Naive thymus-derived CD4-positive, alpha-beta T cell (primary cell): ENCODE measurements at regions not wholly inside any gene's neighbourhood (a gene's known extent, or its start where the extent isn't known, plus 50 kb on each side); places are given as distances from the start of the nearest gene placed in this dataset.
"Not testable (repeated sequence)": the region's sequence is repeated elsewhere in the genome, so short reads cannot be mapped to it uniquely, and the experiment has no call there.

Source experiments
- ATAC-seq: fragments of 150-1000 bp; cut with Tn5 transposase; 2 replicates; pipeline ENCODE4 v1.10.0; 2021; ENCODE audit warnings: mild to moderate bottlenecking, moderate library complexity
- CTCF ChIA-PET: fragments of 350-600 bp; sonication (Branson Sonifier 250); formaldehyde crosslinking; loops from one replicate; lab custom pipeline; 2021; ENCODE audit warnings: antibody characterized with exemption; lab: Charles Lee
- POLR2A ChIA-PET: fragments of 350-600 bp; sonication (Branson Sonifier 250); formaldehyde crosslinking; loops from one replicate; lab custom pipeline; 2021; ENCODE audit warnings: antibody characterized with exemption, inconsistent platforms; lab: Charles Lee
- DNase-seq, 9 donors: peaks; one replicate each; pipeline versions ENCODE4 v3.0.0 to v3.0.0-alpha.2; 2020 to 2022; ENCODE audit warnings: mixed read lengths in 1 of 9
- H3K27ac ChIP-seq: one replicate; pipeline ENCODE4 v1.7.0; 2013; ENCODE audit warnings: mild to moderate bottlenecking, low read depth, low read length, moderate library complexity
- H3K27me3 ChIP-seq, 2 donors: one replicate each; pipeline ENCODE4 v1.7.0; 2013; ENCODE audit warnings: low read length in 2 of 2, mild to moderate bottlenecking in 2 of 2, moderate library complexity in 2 of 2; ENCODE audit not compliant: control insufficient read depth in 2 of 2, insufficient read depth in 2 of 2
- H3K36me3 ChIP-seq, 3 experiments: 1 replicate in 2 of 3; 2 replicates in 1 of 3; pipeline ENCODE4 v1.7.0; 2013; ENCODE audit warnings: low read length in 3 of 3, mild to moderate bottlenecking in 3 of 3, moderate library complexity in 1 of 3; ENCODE audit not compliant: insufficient read depth in 3 of 3, control insufficient read depth in 2 of 3
- H3K4me1 ChIP-seq, 2 donors: one replicate each; pipeline ENCODE4 v1.7.0; 2013; ENCODE audit warnings: low read length in 2 of 2, mild to moderate bottlenecking in 2 of 2, moderate library complexity in 1 of 2; ENCODE audit not compliant: control insufficient read depth in 2 of 2, insufficient read depth in 2 of 2
- H3K4me3 ChIP-seq: 2 replicates; pipeline ENCODE4 v1.7.0; 2013; ENCODE audit warnings: mild to moderate bottlenecking, low read length
- H3K9me3 ChIP-seq, 3 experiments: 1 replicate in 2 of 3; 2 replicates in 1 of 3; pipeline ENCODE4 v1.7.0; 2013; ENCODE audit warnings: low read length in 3 of 3; ENCODE audit not compliant: control insufficient read depth in 2 of 3
- H3K27ac Mint-ChIP-seq, 9 donors: one replicate each; pipeline ENCODE4 v1.8.0; 2020 to 2022; ENCODE audit warnings: mixed read lengths in 9 of 9, mild to moderate bottlenecking in 8 of 9, moderate library complexity in 5 of 9, inconsistent platforms in 2 of 9
- H3K27me3 Mint-ChIP-seq, 5 donors: one replicate each; pipeline ENCODE4 v1.8.0; 2021 to 2022; ENCODE audit warnings: mixed read lengths in 5 of 5, mild to moderate bottlenecking in 1 of 5
- H3K36me3 Mint-ChIP-seq, 5 donors: one replicate each; pipeline ENCODE4 v1.8.0; 2020 to 2022; ENCODE audit warnings: mixed read lengths in 5 of 5, mild to moderate bottlenecking in 3 of 5, inconsistent platforms in 1 of 5
- H3K4me1 Mint-ChIP-seq, 7 donors: one replicate each; pipeline ENCODE4 v1.8.0; 2020 to 2022; ENCODE audit warnings: mixed read lengths in 7 of 7, mild to moderate bottlenecking in 3 of 7, inconsistent platforms in 1 of 7
- H3K4me3 Mint-ChIP-seq, 10 donors: one replicate each; pipeline ENCODE4 v1.8.0; 2020 to 2022; ENCODE audit warnings: mild to moderate bottlenecking in 10 of 10, mixed read lengths in 10 of 10, moderate library complexity in 6 of 10, inconsistent platforms in 2 of 10
- H3K9me3 Mint-ChIP-seq, 11 donors: one replicate each; pipeline ENCODE4 v1.8.0; 2020 to 2022; ENCODE audit warnings: mixed read lengths in 11 of 11, mild to moderate bottlenecking in 4 of 11, inconsistent platforms in 1 of 11, moderate library complexity in 1 of 11
- intact Hi-C, 2 donors: fragments of 100-400 bp; cut with micrococcal nuclease; formaldehyde crosslinking; loops; one replicate each; pipeline ENCODE4 v1.15.1; 2023

DNA sequence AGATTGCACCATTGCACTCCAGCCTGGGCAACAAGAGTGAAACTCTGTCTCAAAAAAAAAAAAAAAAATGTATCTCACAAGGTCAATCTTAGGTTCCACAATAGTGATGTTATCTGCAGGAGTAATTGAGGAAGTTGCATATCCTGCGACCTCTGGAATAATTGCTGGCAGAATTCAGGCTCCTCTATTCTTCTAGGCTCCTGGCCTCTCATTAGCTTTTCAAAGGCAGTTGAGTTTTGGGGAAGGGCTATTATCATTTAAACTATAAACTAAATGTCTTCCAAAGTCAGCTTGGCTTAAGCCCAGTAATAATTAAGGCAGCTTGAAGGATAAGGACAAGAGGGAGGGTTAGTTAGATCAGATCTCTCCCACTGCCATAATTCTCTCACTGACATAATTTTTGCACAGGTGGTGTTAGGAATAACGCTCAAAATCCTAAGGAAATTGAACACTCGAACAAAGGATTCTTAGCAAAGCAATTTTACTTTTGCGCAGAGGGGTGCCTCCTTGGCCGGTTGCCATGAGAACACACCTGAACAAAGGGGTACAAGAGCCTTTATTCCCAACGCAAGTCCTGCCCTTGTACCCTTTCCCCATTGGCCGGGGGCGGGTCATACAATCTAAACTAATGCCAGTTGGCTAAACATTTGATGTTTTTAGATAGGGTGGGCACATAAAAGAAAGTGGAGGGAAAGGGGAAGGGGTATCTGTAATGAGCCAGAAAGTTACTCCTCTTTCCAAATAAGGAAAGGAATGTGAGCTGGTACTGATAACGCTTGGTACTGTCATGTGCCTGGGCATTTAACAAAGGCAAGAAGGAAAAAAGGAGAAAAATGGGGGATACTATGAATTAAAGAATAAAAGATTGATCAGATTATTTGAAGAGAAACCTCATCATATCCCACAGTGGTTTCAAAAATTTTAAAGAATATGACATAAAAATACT, 106.4 kb upstream of the CCNG1 start:
- POLR2A ChIA-PET, result no interaction called here
- H3K36me3 Mint-ChIP-seq, result no peaks in the 10 kb centered on the region
- CTCF ChIA-PET, result no interaction called here
- ATAC-seq (no peak), DNase-seq (no peak)
- H3K36me3 ChIP-seq, result no peaks in the 10 kb centered on the region
- intact Hi-C loops, result no loop called here
- no peaks in the 10 kb centered on the region for H3K9me3 ChIP-seq
- H3K9me3 Mint-ChIP-seq, result peaks cover 0 to 3% (median 0%) of the 10 kb centered on the region in 11 donors
- no peaks in the 10 kb centered on the region for H3K4me1 ChIP-seq
- H3K27ac Mint-ChIP-seq, result no peak overlapping the region
- H3K4me3 Mint-ChIP-seq, result no peak overlapping the region
- H3K4me3 ChIP-seq, result no peak overlapping the region
- peaks cover 0 to 14% (median 11%) of the 10 kb centered on the region in 5 donors for H3K27me3 Mint-ChIP-seq
- no peaks in the 10 kb centered on the region for H3K4me1 Mint-ChIP-seq
- no peak overlapping the region for H3K27ac ChIP-seq
- no peaks in the 10 kb centered on the region for H3K27me3 ChIP-seq

DNA sequence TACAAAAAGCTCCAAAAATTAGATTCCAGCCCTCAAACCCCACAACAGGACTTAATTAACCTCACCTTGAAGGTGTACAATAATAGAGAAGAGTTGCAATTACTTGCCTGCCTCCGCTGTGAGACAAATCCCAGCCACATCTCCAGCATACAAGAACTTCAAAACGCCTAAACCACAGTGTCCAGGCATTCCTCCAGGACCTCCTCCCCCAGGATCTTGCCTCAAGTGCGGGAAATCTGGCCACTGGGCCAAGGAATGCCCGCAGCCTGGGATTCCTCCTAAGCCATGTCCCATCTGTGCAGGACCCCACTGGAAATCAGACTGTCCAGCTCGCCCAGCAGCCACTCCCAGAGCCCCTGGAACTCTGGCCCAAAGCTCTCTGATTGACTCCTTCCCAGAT, 101.3 kb upstream of the CCNG1 start:
- H3K36me3 Mint-ChIP-seq, H3K4me3 Mint-ChIP-seq, H3K9me3 Mint-ChIP-seq, CTCF ChIA-PET, H3K4me3 ChIP-seq, intact Hi-C loops, POLR2A ChIA-PET, H3K4me1 Mint-ChIP-seq, H3K9me3 ChIP-seq, H3K4me1 ChIP-seq, H3K27me3 ChIP-seq, ATAC-seq, H3K27ac ChIP-seq, H3K36me3 ChIP-seq, H3K27ac Mint-ChIP-seq, DNase-seq: not testable (repeated sequence)
- H3K27me3 Mint-ChIP-seq, result peaks cover 0 to 12% (median 4%) of the 10 kb centered on the region in 5 donors

DNA sequence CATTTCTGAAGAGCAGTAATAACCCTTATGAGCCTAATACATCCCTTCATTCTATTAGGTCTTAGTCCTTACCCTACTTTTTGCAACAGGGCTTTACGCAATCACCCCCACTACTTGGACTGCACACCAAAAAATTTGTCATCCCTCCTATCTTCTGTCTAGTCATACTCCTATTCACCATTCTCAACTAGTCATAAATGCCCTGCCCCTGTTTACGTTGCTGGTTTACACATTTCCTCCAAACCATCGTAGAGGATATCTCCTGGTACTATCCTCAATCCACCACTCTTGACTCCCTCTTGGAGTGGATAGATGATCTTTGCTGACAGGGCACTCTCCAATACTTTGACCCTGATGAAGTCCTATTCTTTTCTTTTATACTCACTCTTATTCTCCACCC, 98.2 kb upstream of the CCNG1 start:
- H3K9me3 Mint-ChIP-seq, result peaks cover 0 to 6% (median 0%) of the 10 kb centered on the region in 11 donors
- no peaks in the 10 kb centered on the region for H3K9me3 ChIP-seq
- H3K27ac ChIP-seq, result no peak overlapping the region
- CTCF ChIA-PET, result no interaction called here
- no peaks in the 10 kb centered on the region for H3K36me3 Mint-ChIP-seq
- no peak overlapping the region for H3K4me3 Mint-ChIP-seq
- H3K4me1 ChIP-seq, result no peaks in the 10 kb centered on the region
- no peak for ATAC-seq
- intact Hi-C loops, result no loop called here
- no peak for DNase-seq
- H3K4me3 ChIP-seq, result no peak overlapping the region
- no peaks in the 10 kb centered on the region for H3K36me3 ChIP-seq
- no peaks in the 10 kb centered on the region for H3K27me3 ChIP-seq
- peaks cover 0 to 12% (median 9%) of the 10 kb centered on the region in 5 donors for H3K27me3 Mint-ChIP-seq
- no peak overlapping the region for H3K27ac Mint-ChIP-seq
- POLR2A ChIA-PET, result no interaction called here
- no peaks in the 10 kb centered on the region for H3K4me1 Mint-ChIP-seq

DNA sequence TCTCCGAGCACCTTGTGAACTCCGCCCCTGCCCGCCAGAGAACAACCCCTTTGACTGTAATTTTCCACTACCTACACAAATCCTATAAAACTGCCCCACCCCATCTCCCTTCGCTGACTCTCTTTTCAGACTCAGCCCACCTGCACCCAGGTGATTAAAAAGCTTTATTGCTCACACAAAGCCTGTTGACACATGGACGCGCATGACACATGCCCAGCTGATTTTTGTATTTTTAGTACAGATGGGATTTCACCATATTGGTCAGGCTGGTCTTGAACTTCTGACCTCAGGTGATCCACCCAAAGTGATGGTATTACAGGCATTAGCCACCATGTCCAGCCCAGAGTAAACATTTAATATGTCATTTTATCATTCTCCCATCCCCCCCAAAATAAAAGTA, 97.0 kb upstream of the CCNG1 start:
- H3K4me1 ChIP-seq, ATAC-seq, H3K4me1 Mint-ChIP-seq, H3K4me3 Mint-ChIP-seq, DNase-seq, H3K36me3 Mint-ChIP-seq, POLR2A ChIA-PET, H3K27me3 ChIP-seq, H3K27ac ChIP-seq, H3K27ac Mint-ChIP-seq, H3K4me3 ChIP-seq, CTCF ChIA-PET, H3K9me3 ChIP-seq, H3K36me3 ChIP-seq, H3K9me3 Mint-ChIP-seq: not testable (repeated sequence)
- intact Hi-C loops, result loop anchor here in 1 of 2 donors (10.0 kb wide), 1 partner anchor 1906 kb away; no protein-coding TSS in a partner anchor
- H3K27me3 Mint-ChIP-seq, result peaks cover 0 to 14% (median 9%) of the 10 kb centered on the region in 5 donors

DNA sequence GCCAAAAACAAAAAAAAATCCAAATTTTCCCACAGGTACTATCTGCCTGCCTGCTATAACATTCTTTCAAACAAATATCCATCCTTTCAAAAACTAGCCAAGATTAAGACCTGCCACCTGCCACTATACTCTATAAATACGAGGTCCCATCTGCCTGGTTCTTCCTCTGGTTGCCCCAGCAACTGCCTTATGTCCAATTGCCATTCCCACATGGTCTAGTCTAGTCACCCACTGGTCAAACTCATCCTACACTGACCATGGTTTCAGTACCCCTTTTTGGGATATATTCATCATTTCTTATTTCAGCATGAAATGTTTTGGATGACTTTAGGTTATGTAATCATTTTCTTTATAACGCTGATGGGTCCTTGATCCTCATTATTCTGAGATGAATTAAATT, 95.1 kb upstream of the CCNG1 start:
- Mint-ChIP-seq H3K4me1 (no peaks in the 10 kb centered on the region), H3K27me3 (peaks cover 0 to 14% (median 0%) of the 10 kb centered on the region in 5 donors), H3K9me3 (no peaks in the 10 kb centered on the region), H3K27ac (no peak overlapping the region), H3K4me3 (no peak overlapping the region), H3K36me3 (no peaks in the 10 kb centered on the region)
- H3K4me3 ChIP-seq, result no peak overlapping the region
- no peaks in the 10 kb centered on the region for H3K36me3 ChIP-seq
- no peak overlapping the region for H3K27ac ChIP-seq
- no peak for ATAC-seq
- intact Hi-C loops, result loop anchor here in 1 of 2 donors (10.0 kb wide), 1 partner anchor 1908 kb away; no protein-coding TSS in a partner anchor
- POLR2A ChIA-PET, result no interaction called here
- CTCF ChIA-PET, result no interaction called here
- no peaks in the 10 kb centered on the region for H3K4me1 ChIP-seq
- peaks cover 0 to 3% of the 10 kb centered on the region in 2 donors for H3K27me3 ChIP-seq
- no peaks in the 10 kb centered on the region for H3K9me3 ChIP-seq
- no peak for DNase-seq

DNA sequence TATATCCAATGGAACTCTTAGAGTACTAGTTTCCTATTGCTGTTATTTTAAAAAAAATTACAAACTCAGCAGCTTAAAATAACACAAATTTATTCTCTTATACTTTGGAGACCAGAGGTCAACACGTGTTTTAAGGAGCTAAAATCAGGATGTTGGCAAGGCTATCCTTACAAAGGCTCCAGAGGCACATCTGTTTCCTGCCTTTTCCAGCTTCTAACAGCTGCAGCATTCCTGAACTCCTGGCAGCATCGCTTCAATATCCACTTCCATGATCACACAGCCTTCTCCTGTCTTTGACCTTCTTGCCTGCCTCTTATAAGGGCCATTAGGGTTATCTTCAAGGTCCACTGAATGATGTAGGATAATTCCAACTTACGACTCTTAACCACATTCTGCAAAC, 92.2 kb upstream of the CCNG1 start:
- Mint-ChIP-seq H3K27ac (no peak overlapping the region), H3K36me3 (no peaks in the 10 kb centered on the region), H3K4me3 (no peak overlapping the region), H3K27me3 (peaks cover 0 to 18% (median 0%) of the 10 kb centered on the region in 5 donors), H3K9me3 (no peaks in the 10 kb centered on the region), H3K4me1 (no peaks in the 10 kb centered on the region)
- Histone ChIP-seq H3K27me3 (peaks cover 0 to 3% of the 10 kb centered on the region in 2 donors), H3K36me3 (no peaks in the 10 kb centered on the region), H3K9me3 (no peaks in the 10 kb centered on the region), H3K27ac (no peak overlapping the region), H3K4me1 (no peaks in the 10 kb centered on the region), H3K4me3 (no peak overlapping the region)
- ATAC-seq (no peak), DNase-seq (no peak)
- intact Hi-C loops, result loop anchor here in 1 of 2 donors (5.0 to 10.0 kb wide), 2 partner anchors 1493 to 1910 kb away; no protein-coding TSS in a partner anchor
- POLR2A ChIA-PET, result no interaction called here
- CTCF ChIA-PET, result no interaction called here
